DND-41 (cell line): ENCODE measurements at regions not wholly inside any gene's neighbourhood (a gene's known extent, or its start where the extent isn't known, plus 50 kb on each side); places are given as distances from the start of the nearest gene placed in this dataset.

Experiments
- ATAC-seq: fragments of 200-7000 bp; cut with Tn5 transposase; 3 replicates; pipeline ENCODE4 v1.9.1; 2021; ENCODE audit warnings: low read depth; ENCODE audit not compliant: insufficient read depth
- DNase-seq: peaks from one replicate; pipeline ENCODE4 v3.0.0-alpha.2; 2020
- H2AFZ ChIP-seq: 2 replicates; pipeline ENCODE4 v1.6.0; 2012; ENCODE audit warnings: low read depth, low read length
- H3K27ac ChIP-seq: 2 replicates; pipeline ENCODE4 v1.5.1; 2012; ENCODE audit warnings: low read length, inconsistent platforms
- H3K27me3 ChIP-seq: fragments of 200-600 bp; sonication (generic); 2 replicates; pipeline ENCODE4 v1.6.0; 2012; ENCODE audit warnings: low read length, mild to moderate bottlenecking, inconsistent platforms; ENCODE audit not compliant: insufficient read depth, poor library complexity
- H3K36me3 ChIP-seq: 2 replicates; pipeline ENCODE4 v1.5.1; 2012; ENCODE audit warnings: low read length, inconsistent platforms; ENCODE audit not compliant: insufficient read depth
- H3K4me1 ChIP-seq: 2 replicates; pipeline ENCODE4 v1.5.1; 2012; ENCODE audit warnings: mild to moderate bottlenecking, low read length; ENCODE audit not compliant: insufficient read depth
- H3K4me2 ChIP-seq: 2 replicates; pipeline ENCODE4 v1.6.0; 2012; ENCODE audit warnings: mild to moderate bottlenecking, moderate library complexity, low read length, inconsistent platforms; ENCODE audit not compliant: insufficient read depth
- H3K4me3 ChIP-seq, 2 experiments: fragments of 200-600 bp in 1 of 2; shearing (Covaris generic) in 1 of 2; 2 replicates each; pipeline ENCODE4 v1.5.1; 2012 to 2016; ENCODE audit warnings: inconsistent platforms in 2 of 2, low read length in 2 of 2, mild to moderate bottlenecking in 2 of 2, low read depth in 1 of 2, moderate library complexity in 1 of 2
- H3K79me2 ChIP-seq: 2 replicates; pipeline ENCODE4 v1.6.0; 2012; ENCODE audit warnings: low read length, inconsistent platforms; ENCODE audit not compliant: insufficient read depth
- H3K9ac ChIP-seq: 2 replicates; pipeline ENCODE4 v1.6.0; 2012; ENCODE audit warnings: low read depth, mild to moderate bottlenecking, inconsistent platforms, low read length, moderate library complexity
- H3K9me3 ChIP-seq: 2 replicates; pipeline ENCODE4 v1.5.1; 2012; ENCODE audit warnings: low read length, moderate library complexity, mild to moderate bottlenecking, inconsistent platforms; ENCODE audit not compliant: insufficient read depth, severe bottlenecking
- H4K20me1 ChIP-seq: 2 replicates; pipeline ENCODE4 v1.6.0; 2012; ENCODE audit warnings: low read length; ENCODE audit not compliant: insufficient read depth
- EZH2 ChIP-seq: IDR thresholded peaks from 3 replicates; pipeline ENCODE4 v1.6.1; 2012; ENCODE audit warnings: borderline replicate concordance, low read depth, mild to moderate bottlenecking, moderate library complexity, low read length, inconsistent platforms; ENCODE audit not compliant: severe bottlenecking
- TF ChIP-seq, protein P1 (sequence below): IDR thresholded peaks from 2 replicates; pipeline ENCODE4 v1.5.1; 2012; ENCODE audit warnings: borderline replicate concordance, low read length, moderate library complexity, mild to moderate bottlenecking; ENCODE audit not compliant: poor library complexity, severe bottlenecking; ENCODE audit errors: extremely low read depth

DNA sequence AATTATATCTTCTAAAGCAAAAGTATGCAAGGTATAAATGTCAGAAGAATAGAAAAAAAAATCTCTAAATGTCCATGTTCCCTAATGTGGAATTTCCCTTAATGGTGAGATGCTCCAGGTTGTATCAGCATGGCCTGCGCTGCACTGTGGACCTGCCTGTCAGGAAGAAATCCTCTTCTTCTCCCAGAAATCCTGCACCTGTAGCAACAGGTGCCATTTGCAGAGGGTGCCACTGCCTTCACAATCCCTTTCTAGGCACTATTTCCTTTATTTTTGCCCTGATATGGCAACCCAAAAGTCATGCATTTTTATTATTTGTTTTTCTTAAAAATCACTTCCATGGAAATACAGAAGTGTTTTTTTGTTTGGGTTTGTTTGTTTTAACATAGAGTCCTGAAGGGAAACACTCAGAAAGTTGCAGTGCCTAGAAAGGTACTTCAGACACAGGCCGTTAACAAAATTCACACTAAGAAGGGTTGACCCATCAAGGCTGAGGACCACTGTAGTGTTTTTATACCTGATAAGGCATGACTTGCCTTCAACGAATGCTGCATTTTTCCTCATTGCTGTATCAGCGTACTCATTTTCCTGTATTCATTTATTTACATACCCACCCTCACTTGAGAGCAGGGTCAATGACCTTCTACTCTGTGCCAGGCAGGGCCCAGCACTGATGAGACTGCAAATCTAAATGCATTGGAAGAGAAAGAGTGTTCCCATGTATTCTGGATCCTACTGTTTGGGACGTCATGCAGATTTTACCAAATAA, 177.8 kb downstream of the SNX18 start:
- no peak for TF ChIP-seq EZH2
- TF ChIP-seq, protein P1, sequence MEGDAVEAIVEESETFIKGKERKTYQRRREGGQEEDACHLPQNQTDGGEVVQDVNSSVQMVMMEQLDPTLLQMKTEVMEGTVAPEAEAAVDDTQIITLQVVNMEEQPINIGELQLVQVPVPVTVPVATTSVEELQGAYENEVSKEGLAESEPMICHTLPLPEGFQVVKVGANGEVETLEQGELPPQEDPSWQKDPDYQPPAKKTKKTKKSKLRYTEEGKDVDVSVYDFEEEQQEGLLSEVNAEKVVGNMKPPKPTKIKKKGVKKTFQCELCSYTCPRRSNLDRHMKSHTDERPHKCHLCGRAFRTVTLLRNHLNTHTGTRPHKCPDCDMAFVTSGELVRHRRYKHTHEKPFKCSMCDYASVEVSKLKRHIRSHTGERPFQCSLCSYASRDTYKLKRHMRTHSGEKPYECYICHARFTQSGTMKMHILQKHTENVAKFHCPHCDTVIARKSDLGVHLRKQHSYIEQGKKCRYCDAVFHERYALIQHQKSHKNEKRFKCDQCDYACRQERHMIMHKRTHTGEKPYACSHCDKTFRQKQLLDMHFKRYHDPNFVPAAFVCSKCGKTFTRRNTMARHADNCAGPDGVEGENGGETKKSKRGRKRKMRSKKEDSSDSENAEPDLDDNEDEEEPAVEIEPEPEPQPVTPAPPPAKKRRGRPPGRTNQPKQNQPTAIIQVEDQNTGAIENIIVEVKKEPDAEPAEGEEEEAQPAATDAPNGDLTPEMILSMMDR = no peak
- no peaks in the 10 kb centered on the region for H3K9me3 ChIP-seq
- no peaks in the 10 kb centered on the region for H4K20me1 ChIP-seq
- no peak overlapping the region for H3K4me2 ChIP-seq
- no peak overlapping the region for H2AFZ ChIP-seq
- no peaks in the 10 kb centered on the region for H3K4me1 ChIP-seq
- no peaks in the 10 kb centered on the region for H3K27me3 ChIP-seq
- DNase-seq (no peak), ATAC-seq (no peak)
- no peak overlapping the region for H3K4me3 ChIP-seq
- no peak overlapping the region for H3K9ac ChIP-seq
- H3K79me2 ChIP-seq = no peaks in the 10 kb centered on the region
- no peaks in the 10 kb centered on the region for H3K36me3 ChIP-seq
- no peak overlapping the region for H3K27ac ChIP-seq

GRCh38 chr5:54693936-54694657, 176.5 kb downstream of the SNX18 start:
- H3K4me1 ChIP-seq = no peaks in the 10 kb centered on the region
- no peak overlapping the region for H3K9ac ChIP-seq
- no peaks in the 10 kb centered on the region for H3K79me2 ChIP-seq
- H3K36me3 ChIP-seq = no peaks in the 10 kb centered on the region
- no peaks in the 10 kb centered on the region for H4K20me1 ChIP-seq
- TF ChIP-seq, protein P1 = no peak
- TF ChIP-seq EZH2 = no peak
- no peak overlapping the region for H3K27ac ChIP-seq
- no peak for ATAC-seq
- H3K9me3 ChIP-seq = no peaks in the 10 kb centered on the region
- H3K4me3 ChIP-seq = no peak overlapping the region
- H2AFZ ChIP-seq = 0 out of 2 replicates have a peak overlapping the region, but pooled peaks have one; percentile 4
- no peaks in the 10 kb centered on the region for H3K27me3 ChIP-seq
- H3K4me2 ChIP-seq = no peak overlapping the region
- DNase-seq = no peak

GRCh38 chr5:54692631-54693030, 175.1 kb downstream of the SNX18 start:
- TF ChIP-seq EZH2 = no peak
- TF ChIP-seq, protein P1 = no peak
- ATAC-seq (no peak), DNase-seq (no peak)
- Histone ChIP-seq H3K27me3 (no peaks in the 10 kb centered on the region), H3K9ac (no peak overlapping the region), H3K27ac (no peak overlapping the region), H2AFZ (0 out of 2 replicates have a peak overlapping the region, but pooled peaks have one; percentile 36), H4K20me1 (no peaks in the 10 kb centered on the region), H3K9me3 (no peaks in the 10 kb centered on the region), H3K4me3 (no peak overlapping the region), H3K36me3 (no peaks in the 10 kb centered on the region), H3K4me1 (no peaks in the 10 kb centered on the region), H3K4me2 (no peak overlapping the region), H3K79me2 (no peaks in the 10 kb centered on the region)
